ENCODE measurements at regions not wholly inside any gene's neighbourhood (a gene's known extent, or its start where the extent isn't known, plus 50 kb on each side); places are given as distances from the start of the nearest gene placed in this dataset.
"Not testable (repeated sequence)": the region's sequence is repeated elsewhere in the genome, so short reads cannot be mapped to it uniquely, and the experiment has no call there.

DNA sequence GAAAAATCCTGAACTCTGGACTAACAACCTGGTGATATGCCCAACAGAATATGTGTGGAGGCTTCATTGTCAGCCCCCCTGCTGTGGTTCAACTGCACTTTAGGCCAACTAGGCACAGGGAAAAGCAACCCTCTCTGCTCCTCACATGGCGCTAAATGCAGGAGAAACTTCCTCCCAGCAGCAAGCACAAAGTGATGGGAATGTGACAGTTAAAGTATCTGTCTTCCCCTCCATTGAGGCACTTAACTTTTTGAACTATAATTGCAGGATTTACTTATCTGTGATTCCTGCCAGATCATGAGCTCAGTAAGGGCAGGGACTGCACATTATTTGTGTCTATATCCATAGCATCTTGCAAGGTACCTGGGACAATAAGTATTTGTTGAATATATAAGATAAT is 981.2 kb upstream of the KLHL29 start:
- Histone ChIP-seq H3K36me3 (no peaks in the 10 kb centered on the region), H3K9me3 (replicated peaks) (no peaks in the 10 kb centered on the region), H3K27me3 (replicated peaks) (no peaks in the 10 kb centered on the region), H3K4me1 (replicated peaks) (no peaks in the 10 kb centered on the region), H3K4me3 (no peak overlapping the region), H3K27ac (no peak overlapping the region)
- no peak for DNase-seq (ENCODE audit: low read depth in 1 of 2, low spot score in 2 of 2)

DNA sequence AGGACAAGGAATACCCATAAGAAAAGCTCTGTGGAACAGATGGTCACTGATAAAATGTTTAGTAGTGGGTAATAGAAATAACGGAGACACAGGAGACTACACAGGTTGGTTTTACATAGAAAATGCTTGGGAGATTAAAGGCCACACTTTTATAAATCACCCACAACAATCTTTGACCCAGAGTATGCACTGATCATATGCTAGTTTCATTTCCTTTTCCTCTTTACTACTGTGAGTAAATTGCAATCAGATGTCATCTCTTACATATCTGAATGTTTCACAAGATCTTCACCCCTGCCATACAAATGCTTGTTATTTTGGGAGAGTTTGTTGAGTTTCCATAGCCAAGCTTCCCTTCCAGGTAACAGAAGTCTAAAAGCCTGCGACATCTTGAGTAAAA is 978.4 kb upstream of the KLHL29 start:
- no peak overlapping the region for H3K4me3 ChIP-seq
- DNase-seq (ENCODE audit: low read depth in 1 of 2, low spot score in 2 of 2), result no peak
- no peaks in the 10 kb centered on the region for H3K4me1 ChIP-seq (replicated peaks)
- no peaks in the 10 kb centered on the region for H3K36me3 ChIP-seq
- no peaks in the 10 kb centered on the region for H3K27me3 ChIP-seq (replicated peaks)
- no peak overlapping the region for H3K27ac ChIP-seq
- H3K9me3 ChIP-seq (replicated peaks), result no peaks in the 10 kb centered on the region

- DNase-seq (ENCODE audit: low read depth in 1 of 2, low spot score in 2 of 2), result no peak
- H3K27ac ChIP-seq, result no peak overlapping the region
- no peaks in the 10 kb centered on the region for H3K27me3 ChIP-seq (replicated peaks)
- H3K4me3 ChIP-seq, result no peak overlapping the region
- no peaks in the 10 kb centered on the region for H3K4me1 ChIP-seq (replicated peaks)
- no peaks in the 10 kb centered on the region for H3K9me3 ChIP-seq (replicated peaks)
- H3K36me3 ChIP-seq, result no peaks in the 10 kb centered on the region
Measured at GRCh38 chr2:22420076-22420475, 964.9 kb upstream of the KLHL29 start.

- H3K27ac ChIP-seq, result no peak overlapping the region
- no peaks in the 10 kb centered on the region for H3K36me3 ChIP-seq
- no peak for DNase-seq (ENCODE audit: low read depth in 1 of 2, low spot score in 2 of 2)
- no peaks in the 10 kb centered on the region; the same call in 1 of the 2 replicates for H3K27me3 ChIP-seq (replicated peaks)
- no peak overlapping the region for H3K4me3 ChIP-seq
- H3K9me3 ChIP-seq (replicated peaks), result no peaks in the 10 kb centered on the region
- H3K4me1 ChIP-seq (replicated peaks), result no peaks in the 10 kb centered on the region
Measured at GRCh38 chr2:22442051-22442450, 942.9 kb upstream of the KLHL29 start.

- no peaks in the 10 kb centered on the region for H3K36me3 ChIP-seq
- H3K4me1 ChIP-seq (replicated peaks), result no peaks in the 10 kb centered on the region
- H3K27me3 ChIP-seq (replicated peaks), result no peaks in the 10 kb centered on the region; the same call in 1 of the 2 replicates
- no peak overlapping the region for H3K27ac ChIP-seq
- DNase-seq (ENCODE audit: low read depth in 1 of 2, low spot score in 2 of 2), result no peak
- no peak overlapping the region for H3K4me3 ChIP-seq
- H3K9me3 ChIP-seq (replicated peaks), result no peaks in the 10 kb centered on the region
Measured at GRCh38 chr2:22444281-22444680, 940.7 kb upstream of the KLHL29 start.

DNA sequence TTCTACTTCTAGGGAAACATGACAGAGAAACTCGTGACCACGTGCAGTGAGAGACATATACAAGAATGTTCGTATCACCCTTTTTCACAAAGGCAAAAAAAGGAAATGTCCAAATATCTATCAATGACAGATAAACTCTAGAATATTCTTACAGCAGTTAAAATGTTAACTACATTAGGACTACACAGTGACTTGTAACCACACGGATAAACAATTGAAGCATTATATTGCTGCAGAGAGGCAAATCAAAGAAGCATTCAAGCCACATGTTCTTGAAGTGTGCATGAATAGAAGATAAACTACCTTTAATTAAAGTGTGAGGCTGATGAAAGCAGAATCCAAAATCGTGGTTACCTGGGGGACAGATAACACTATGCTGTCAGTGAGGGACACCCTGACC is 935.3 kb upstream of the KLHL29 start:
- Histone ChIP-seq H3K9me3 (replicated peaks) (no peaks in the 10 kb centered on the region), H3K4me3 (no peak overlapping the region), H3K27me3 (replicated peaks) (no peaks in the 10 kb centered on the region), H3K36me3 (no peaks in the 10 kb centered on the region), H3K27ac (no peak overlapping the region), H3K4me1 (replicated peaks) (no peaks in the 10 kb centered on the region)
- DNase-seq (ENCODE audit: low read depth in 1 of 2, low spot score in 2 of 2), result no peak

DNA sequence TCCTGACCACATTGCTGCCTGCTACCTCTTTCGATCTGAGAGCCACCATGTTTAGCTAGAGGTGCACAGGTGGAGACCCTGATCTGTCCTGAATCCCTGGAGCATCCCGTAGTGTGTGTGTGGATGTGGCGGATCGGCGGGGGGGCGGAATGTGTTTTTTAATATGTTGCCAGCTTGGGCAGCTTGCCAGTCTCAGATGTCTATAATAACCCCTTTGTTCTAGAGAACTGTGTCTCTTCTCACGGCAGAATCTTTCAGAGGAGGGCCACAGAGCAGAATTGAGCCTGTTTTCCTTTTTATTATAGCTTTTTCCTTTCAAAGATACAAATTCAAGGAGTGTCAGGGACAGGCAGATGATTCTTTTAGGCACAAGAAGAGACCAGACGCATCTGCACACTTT is 934.1 kb upstream of the KLHL29 start:
- H3K4me3 ChIP-seq, result no peak overlapping the region
- H3K4me1 ChIP-seq (replicated peaks), result no peaks in the 10 kb centered on the region
- H3K27ac ChIP-seq, result no peak overlapping the region

GRCh38 chr2:22454826-22455485 is 930.0 kb upstream of the KLHL29 start:
- Histone ChIP-seq H3K36me3 (no peaks in the 10 kb centered on the region), H3K27ac (no peak overlapping the region), H3K27me3 (replicated peaks) (no peaks in the 10 kb centered on the region), H3K4me1 (replicated peaks) (no peaks in the 10 kb centered on the region), H3K9me3 (replicated peaks) (no peaks in the 10 kb centered on the region), H3K4me3 (no peak overlapping the region)
- DNase-seq (ENCODE audit: low read depth in 1 of 2, low spot score in 2 of 2), result no peak

More for the DNA sequence above, 934.1 kb upstream of the KLHL29 start:
- Histone ChIP-seq H3K36me3 (no peaks in the 10 kb centered on the region), H3K27me3 (replicated peaks) (no peaks in the 10 kb centered on the region), H3K9me3 (replicated peaks) (no peaks in the 10 kb centered on the region)
- no peak for DNase-seq (ENCODE audit: low read depth in 1 of 2, low spot score in 2 of 2)

- H3K4me3 ChIP-seq, result no peak overlapping the region
- no peaks in the 10 kb centered on the region for H3K4me1 ChIP-seq (replicated peaks)
- no peaks in the 10 kb centered on the region for H3K27me3 ChIP-seq (replicated peaks)
- no peaks in the 10 kb centered on the region for H3K36me3 ChIP-seq
- H3K9me3 ChIP-seq (replicated peaks), result no peaks in the 10 kb centered on the region
- no peak for DNase-seq (ENCODE audit: low read depth in 1 of 2, low spot score in 2 of 2)
- no peak overlapping the region for H3K27ac ChIP-seq
Measured at GRCh38 chr2:22458440-22458839, 926.5 kb upstream of the KLHL29 start.

DNA sequence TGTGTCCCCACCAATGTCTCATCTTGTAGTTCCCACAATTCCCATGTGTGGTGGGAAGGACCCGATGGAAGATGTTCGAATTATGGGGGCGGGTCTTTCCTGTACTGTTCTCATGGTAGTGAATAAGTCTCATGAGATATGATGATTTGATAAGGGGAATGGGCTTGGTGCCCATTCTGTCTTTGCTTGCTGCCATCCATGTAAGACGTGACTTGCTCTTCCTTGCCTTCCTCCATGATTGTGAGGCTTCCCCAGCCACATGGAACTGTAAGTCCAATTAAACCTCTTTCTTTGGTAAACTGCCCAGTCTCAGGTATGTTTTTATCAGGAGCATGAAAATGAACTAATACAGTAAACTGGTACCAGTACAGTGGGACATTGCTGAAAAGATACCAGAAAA is 909.9 kb upstream of the KLHL29 start:
- not testable (repeated sequence) for H3K27ac ChIP-seq; H3K36me3 ChIP-seq; H3K4me1 ChIP-seq (replicated peaks); H3K27me3 ChIP-seq (replicated peaks); H3K4me3 ChIP-seq; DNase-seq (ENCODE audit: low read depth in 1 of 2, low spot score in 2 of 2); H3K9me3 ChIP-seq (replicated peaks)

GRCh38 chr2:22478329-22478728 is 906.6 kb upstream of the KLHL29 start:
- Histone ChIP-seq H3K36me3 (no peaks in the 10 kb centered on the region), H3K4me1 (replicated peaks) (no peaks in the 10 kb centered on the region), H3K27me3 (replicated peaks) (no peaks in the 10 kb centered on the region), H3K27ac (no peak overlapping the region), H3K9me3 (replicated peaks) (no peaks in the 10 kb centered on the region), H3K4me3 (no peak overlapping the region)
- no peak for DNase-seq (ENCODE audit: low read depth in 1 of 2, low spot score in 2 of 2)

- Histone ChIP-seq H3K27me3 (replicated peaks) (no peaks in the 10 kb centered on the region), H3K27ac (no peak overlapping the region), H3K4me3 (no peak overlapping the region), H3K9me3 (replicated peaks) (no peaks in the 10 kb centered on the region), H3K4me1 (replicated peaks) (no peaks in the 10 kb centered on the region), H3K36me3 (no peaks in the 10 kb centered on the region)
- DNase-seq (ENCODE audit: low read depth in 1 of 2, low spot score in 2 of 2), result no peak
Measured at GRCh38 chr2:22481486-22482259, 903.3 kb upstream of the KLHL29 start.

DNA sequence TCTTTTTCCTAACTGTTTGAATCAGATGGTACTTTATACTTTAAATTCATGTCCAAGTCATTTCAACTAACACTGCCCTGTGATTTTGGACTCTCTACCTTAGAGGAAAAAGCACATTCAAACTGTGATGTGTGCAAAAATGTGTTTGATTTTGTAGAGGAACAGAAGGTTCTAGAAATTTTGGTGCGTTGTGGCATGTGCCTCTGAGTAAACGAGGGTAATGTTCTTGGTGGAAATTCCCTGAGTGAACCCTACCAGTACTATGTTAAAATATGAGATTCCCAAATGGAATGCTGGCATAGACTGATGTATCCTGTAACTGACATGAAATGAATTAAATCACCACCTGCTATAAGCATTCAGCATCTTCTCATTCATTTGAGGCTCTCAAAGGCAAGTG is 901.9 kb upstream of the KLHL29 start:
- H3K36me3 ChIP-seq, result no peaks in the 10 kb centered on the region
- no peak overlapping the region for H3K4me3 ChIP-seq
- DNase-seq (ENCODE audit: low read depth in 1 of 2, low spot score in 2 of 2), result no peak
- H3K4me1 ChIP-seq (replicated peaks), result no peaks in the 10 kb centered on the region
- H3K27ac ChIP-seq, result no peak overlapping the region
- H3K27me3 ChIP-seq (replicated peaks), result no peaks in the 10 kb centered on the region
- H3K9me3 ChIP-seq (replicated peaks), result no peaks in the 10 kb centered on the region

DNA sequence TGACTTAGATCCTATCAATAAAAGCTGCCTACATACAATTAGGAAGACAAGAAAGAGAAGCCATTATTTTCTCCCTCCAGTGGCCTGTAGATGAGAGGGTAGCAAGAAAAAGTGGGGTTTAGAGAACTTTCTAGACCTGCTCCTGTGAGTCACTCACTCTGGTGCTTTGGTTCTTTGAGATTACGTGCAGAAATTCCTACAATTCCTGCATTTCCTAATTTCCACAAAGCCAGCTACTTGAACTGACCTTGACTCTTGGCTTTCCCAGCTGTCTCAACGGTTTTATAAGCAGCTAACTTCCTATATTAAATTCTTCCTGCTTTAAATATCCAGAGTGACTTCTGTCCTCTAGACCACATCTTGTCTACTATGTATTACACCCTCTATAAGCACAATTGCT is 899.5 kb upstream of the KLHL29 start:
- Histone ChIP-seq H3K27me3 (replicated peaks) (no peaks in the 10 kb centered on the region), H3K9me3 (replicated peaks) (no peaks in the 10 kb centered on the region), H3K4me1 (replicated peaks) (no peaks in the 10 kb centered on the region), H3K27ac (no peak overlapping the region), H3K4me3 (no peak overlapping the region), H3K36me3 (no peaks in the 10 kb centered on the region)
- no peak for DNase-seq (ENCODE audit: low read depth in 1 of 2, low spot score in 2 of 2)

All from SJSA1 (cell line).